SK-N-SH (cell line): ENCODE measurements at regions not wholly inside any gene's neighbourhood (a gene's known extent, or its start where the extent isn't known, plus 50 kb on each side); places are given as distances from the start of the nearest gene placed in this dataset.

ENCODE experiments used
- CTCF ChIP-seq: fragments of 200-600 bp; sonication (generic); IDR thresholded peaks from 2 replicates; pipeline ENCODE4 v1.6.1; 2017; ENCODE audit warnings: antibody characterized with exemption, mild to moderate bottlenecking, moderate library complexity
- SMC3 ChIP-seq: IDR thresholded peaks from 2 replicates; pipeline ENCODE4 v1.6.1; 2012; ENCODE audit warnings: low read depth, low read length, improper control_type of control experiment
- YY1 ChIP-seq: IDR thresholded peaks from 2 replicates; pipeline ENCODE4 v1.4.0; 2012; ENCODE audit warnings: low read depth, mild to moderate bottlenecking

GRCh38 chr16:65716737-65717700 lies 595.2 kb upstream of the CDH11 start:
- TF ChIP-seq CTCF (no peak), SMC3 (no peak), YY1 (no peak)
